NCI-H345 (cell line): ENCODE measurements at regions not wholly inside any gene's neighbourhood (a gene's known extent, or its start where the extent isn't known, plus 50 kb on each side); places are given as distances from the start of the nearest gene placed in this dataset.

Source experiments
- DNase-seq: peaks from one replicate; lab custom pipeline; 2025; lab: John Stamatoyannopoulos, UW

- DNase-seq = no peak
Measured at GRCh38 chr18:61248589-61248988, 84.6 kb upstream of the CDH20 start.

- no peak for DNase-seq
Measured at GRCh38 chr18:61256291-61256690, 76.9 kb upstream of the CDH20 start.

GRCh38 chr18:61261870-61262269 is 71.4 kb upstream of the CDH20 start:
- no peak for DNase-seq

GRCh38 chr18:61272793-61273192 is 60.4 kb upstream of the CDH20 start:
- DNase-seq = no peak

GRCh38 chr18:61273533-61273932 is 59.7 kb upstream of the CDH20 start:
- no peak for DNase-seq

- DNase-seq = no peak
Measured at GRCh38 chr18:61274416-61274960, 58.7 kb upstream of the CDH20 start.

GRCh38 chr18:61277808-61278207 is 55.4 kb upstream of the CDH20 start:
- DNase-seq = no peak

- DNase-seq = no peak
Measured at GRCh38 chr18:61281431-61281830, 51.8 kb upstream of the CDH20 start.

- no peak for DNase-seq
Measured at GRCh38 chr18:61282926-61283325, 50.3 kb upstream of the CDH20 start.
